Hematopoietic multipotent progenitor cell treated with erythropoietin and hydrocortisone succinate and interleukin-3 and kit ligand, for 17 days (in vitro differentiated cells): ENCODE measurements at regions not wholly inside any gene's neighbourhood (a gene's known extent, or its start where the extent isn't known, plus 50 kb on each side); places are given as distances from the start of the nearest gene placed in this dataset.

Experiments used
- DNase-seq: peaks from one replicate; pipeline ENCODE4 v3.0.0-alpha.2; 2015; ENCODE audit warnings: low spot score

DNA sequence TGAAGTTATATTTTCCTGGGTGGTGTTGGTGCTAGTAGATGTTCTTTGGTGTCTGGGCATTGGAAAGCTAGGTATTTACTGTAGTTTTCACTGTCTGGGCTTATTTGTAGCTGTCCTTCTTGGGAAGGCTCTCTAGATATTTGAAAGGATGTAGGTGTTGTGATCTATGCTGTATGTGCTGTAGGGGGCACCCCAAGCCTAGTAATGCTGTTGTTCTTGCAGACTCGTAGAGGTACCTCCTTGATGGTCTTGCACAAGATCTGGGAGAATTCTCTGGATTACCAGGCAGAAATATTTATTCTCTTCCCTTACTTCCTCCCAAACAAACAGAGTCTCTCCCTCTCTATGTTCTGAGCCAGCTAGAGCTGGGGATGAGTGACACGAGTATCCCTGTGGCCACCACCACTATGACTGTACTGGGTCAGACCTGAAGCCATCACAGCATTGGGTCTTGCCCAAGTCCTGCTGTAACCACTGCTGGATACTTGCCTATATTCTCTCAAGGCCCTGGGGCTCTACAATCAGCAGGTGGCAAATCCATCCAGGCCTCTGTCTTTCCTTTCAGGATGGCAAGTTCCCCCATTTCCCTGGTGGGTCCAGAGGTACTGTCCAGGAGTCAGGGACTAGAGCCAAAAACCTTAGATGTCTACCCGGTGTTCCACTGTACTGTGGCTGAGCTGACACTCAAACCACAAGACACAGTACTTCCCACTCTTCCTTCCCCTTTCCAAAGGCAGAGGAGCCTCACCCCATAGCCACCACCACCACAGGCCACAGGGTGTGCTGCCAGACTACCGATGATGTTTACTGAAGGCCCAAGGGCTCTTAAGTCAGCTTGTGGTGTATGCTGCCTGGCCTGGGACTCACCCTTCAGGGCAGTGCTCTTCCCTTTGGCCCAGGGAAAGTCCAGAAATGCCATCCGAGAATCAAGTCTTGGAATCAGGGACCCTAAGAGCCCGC lies 195.2 kb upstream of the DPPA4 start:
- DNase-seq, result no peak

DNA sequence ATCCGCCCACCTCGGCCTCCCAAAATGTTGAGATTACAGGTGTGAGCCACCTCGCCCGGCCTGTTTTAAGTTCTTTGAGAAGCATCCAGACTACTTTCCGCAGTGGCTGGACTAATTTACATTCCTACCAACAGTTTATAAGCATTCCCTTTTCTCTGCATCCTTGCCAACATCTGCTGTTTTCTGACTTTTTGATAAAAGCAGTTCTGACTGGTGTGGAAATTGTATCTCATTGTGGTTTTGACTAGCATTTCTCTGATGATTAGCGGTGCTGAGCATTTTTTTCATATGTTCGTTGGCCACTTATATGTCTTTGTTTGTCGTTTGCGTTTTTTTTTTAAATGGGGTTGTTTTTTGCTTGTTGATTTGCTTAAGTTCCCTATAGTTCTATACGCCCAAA lies 208.4 kb upstream of the DPPA4 start:
- DNase-seq, result no peak

DNA sequence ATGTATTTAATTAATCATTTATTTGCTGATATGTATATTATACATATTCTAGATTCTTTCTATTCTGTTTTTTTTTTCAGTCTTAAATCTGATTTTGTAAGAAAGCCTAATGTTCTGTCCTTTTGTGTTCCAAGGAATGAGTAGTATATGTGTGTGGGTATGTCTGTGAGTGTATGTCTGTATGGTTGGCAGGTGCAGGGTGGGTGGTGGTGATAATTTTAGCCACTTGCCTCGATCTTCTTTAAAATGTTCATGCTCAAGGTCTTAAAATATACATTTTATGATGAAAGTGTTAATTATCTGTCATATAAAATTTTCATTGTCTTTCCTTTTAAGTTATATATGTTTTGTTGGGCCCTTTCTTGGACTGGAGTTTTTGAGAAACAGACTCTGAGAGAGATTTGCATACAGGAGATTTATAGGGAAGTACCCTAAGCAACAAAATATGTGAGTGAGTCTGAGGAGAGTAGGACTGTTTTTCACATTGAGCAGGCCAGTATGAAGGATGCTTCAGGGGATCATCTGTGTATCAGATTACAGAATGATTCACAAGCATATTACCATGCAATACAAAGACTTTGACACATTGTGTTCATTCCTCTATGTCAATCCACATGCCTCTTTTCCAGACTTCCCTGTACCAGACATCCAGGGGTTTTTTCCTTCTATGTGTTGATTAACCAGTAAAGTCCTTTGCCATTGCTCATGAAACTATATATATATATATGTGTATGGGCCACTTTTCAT lies 211.0 kb upstream of the DPPA4 start:
- DNase-seq, result no peak

DNA sequence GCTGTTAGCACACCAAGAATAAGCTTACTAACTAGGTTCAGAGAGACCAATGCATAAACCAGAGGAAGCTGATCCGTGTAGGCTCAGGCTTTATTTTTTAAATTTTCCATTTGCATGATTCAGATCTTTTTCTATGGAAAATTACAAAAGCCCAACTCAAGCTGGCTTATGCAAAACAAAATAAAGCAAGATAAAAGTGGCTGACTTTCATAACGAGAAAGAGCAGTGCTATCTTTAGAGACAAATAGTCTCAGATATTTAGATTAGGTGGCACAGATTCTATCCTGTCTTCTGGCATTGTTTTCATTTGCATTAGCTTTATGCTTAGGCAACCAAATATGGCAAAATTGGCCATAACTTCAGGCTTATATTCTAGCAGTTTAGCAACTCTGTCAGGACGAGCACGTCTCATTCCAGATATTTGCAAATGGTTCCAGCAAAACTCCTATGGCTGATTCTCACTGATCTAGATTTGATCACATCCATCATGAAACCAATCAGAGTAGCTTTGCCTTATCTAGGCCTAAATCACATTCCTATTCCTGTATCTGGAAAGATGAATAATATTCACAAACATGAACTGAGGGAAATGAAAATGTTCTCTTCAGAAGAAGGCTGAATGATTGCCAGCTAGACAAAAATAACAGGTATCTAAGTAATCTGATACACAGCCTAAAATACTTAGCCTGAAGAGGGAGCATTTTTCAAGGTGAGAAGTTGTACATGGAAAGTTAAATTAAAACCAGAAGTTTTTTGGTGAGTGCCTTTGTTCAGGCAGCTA lies 216.4 kb upstream of the DPPA4 start:
- no peak for DNase-seq

DNA sequence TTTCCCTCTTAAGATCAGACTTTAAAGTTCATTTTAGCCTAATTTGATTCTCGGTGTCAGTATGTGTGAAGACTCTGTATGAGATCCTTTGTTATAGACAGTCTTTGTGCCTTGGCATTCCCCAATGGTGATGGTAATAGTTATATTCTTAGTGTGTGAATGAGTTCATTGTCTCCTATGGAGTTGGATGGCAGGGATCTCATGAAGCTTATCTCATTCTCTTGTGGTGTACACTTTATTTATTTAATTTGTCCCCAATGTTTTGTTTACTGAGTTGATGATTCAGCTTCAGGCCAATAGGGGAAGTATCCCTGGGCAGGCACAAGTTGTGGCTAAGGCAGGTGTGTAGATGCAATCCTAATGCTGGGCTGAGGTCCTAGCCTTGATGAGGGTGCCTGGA lies 222.0 kb upstream of the DPPA4 start:
- no peak for DNase-seq

DNA sequence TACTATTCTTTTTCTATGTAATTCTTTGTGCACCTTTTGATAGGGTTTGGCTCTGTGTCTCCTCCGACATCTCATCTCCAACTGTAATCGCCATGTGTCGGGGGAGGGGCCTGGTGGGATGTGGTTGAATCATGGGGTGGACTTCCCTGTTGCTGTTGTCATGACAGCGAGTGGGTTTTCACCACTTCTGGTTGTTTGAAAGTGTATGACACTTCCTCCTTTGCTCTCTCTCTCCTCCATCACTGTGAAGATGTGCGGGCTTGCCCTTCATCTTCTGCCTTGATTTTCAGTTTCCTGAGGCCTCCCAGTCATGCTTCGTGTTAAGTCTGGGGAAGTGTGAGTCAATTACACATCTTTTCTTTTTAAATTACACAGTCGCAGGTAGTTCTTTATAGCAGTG lies 225.8 kb upstream of the DPPA4 start:
- no peak for DNase-seq

DNA sequence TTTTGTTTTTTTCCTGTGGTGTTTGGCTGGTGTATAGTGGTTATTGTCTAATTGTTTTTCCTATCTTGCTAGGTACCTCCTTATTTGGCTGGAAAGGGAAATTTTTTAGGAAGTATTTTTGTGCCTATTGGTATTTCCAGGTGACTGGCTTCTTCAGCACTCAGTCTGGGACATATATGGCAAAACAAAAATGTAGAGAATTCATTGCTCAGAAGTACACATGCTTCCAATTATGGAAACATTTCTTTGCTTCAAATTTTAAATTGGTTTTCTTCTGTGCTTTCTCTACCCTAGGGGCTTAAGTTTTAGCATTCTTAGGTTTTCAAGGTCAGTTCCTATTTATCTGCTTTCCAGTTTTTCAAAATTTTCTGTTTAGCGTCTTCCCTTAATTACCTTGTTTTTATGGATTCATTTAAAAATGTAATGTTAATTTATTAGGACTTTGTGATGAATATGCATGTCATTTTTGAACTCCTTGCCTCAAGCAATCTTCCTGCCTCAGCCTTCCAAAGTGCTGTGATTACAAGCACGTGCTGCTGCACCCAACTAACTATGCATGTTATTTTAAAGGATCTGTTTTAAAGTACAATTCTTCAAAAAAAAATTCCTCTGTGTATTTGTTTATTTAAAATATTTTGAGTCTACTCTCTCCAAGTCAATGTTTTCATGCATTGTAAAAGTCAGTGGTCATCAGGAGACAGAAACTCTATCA lies 231.9 kb upstream of the DPPA4 start:
- no peak for DNase-seq

DNA sequence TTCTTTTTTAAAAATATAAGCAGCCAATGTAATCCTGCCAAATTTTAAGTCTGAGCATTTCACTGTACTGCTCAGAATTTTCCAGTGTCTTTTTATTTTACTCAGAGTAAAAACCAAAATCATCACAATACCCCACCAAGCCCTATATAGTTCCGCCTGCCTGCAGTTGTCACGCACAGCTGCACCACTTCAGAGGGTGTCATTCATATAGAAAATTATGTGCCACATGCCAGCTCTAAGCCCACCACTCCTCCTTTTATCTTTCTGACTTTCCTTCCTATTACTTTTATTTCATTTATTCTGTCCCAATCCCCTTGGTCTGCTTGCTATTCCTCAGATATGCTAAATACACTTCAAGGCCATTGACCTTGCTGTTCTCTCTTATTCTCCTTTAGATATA lies 233.1 kb upstream of the DPPA4 start:
- no peak for DNase-seq

DNA sequence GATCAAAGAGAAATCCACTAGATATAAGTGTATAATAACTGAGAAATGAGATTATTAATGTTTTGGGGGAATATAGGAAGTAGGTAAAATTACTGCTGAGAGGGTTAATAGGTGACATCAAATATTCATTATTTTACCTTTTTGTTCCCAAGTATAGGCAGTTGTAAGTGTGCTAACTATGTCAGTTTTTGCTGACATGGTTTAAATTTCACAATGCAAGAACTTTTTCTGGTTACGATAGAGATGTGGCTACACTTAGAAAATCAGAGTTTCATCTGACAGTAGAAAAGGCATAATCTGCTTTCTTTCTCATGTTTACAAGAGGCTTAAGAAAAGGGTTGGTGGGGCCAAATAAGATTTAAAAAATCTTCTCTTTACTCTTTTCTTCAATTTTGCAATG lies 235.0 kb upstream of the DPPA4 start:
- DNase-seq, result no peak

DNA sequence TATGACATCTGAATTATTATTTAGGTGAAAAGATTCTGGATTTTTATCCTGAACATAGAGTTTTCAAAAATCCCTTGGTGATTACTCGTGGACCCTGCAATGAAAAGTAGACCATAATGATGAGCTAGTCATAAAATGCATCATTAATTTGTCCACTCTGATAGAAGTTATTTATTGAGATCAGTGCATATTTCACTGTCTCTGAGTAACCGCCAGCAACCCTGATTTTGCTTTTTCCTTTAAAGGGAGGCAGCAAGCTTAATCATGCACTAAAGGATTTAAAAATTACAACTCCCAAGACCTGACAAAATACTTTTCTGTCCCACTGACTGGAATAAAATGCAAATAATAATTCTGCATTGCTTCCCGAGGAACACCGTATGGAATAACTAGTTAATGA lies 259.6 kb upstream of the DPPA4 start:
- DNase-seq, result no peak

DNA sequence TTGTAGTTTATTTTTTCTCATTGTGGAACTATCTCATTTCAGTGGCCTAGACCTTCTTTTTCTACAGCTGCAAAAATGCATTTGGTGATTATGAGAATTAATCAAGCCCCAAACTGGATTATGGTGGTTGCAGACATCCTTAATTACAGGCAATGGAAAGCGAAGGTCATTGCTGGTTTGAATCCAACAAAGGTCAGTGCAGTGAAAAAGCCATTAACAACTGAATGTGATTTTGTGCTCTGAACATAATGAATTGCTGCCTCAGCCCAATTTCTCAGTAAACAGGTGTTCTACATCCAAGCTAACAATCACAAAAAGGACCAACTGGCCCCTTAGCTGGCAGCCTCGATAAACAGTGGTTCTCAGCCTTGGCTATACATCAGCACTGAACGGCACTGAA lies 260.1 kb upstream of the DPPA4 start:
- DNase-seq, result no peak

DNA sequence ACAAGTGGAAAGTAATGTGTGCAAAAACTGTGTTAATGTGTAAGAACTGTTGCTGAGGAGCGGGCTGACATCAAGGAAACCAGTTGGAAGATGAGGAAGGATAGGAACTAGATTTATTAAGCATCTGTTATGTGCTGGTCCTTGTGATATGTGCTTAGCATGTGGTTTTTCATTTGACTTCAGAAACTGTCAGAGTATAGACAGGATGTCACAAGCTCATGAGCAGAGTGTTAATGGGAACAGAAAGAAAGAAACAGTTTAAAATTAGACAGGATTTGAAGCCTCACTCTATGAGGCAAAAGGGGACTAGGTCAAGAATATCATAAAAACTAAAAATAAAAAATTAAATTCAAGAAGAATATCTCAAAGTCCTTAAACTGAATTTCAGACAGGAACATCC lies 270.6 kb upstream of the DPPA4 start:
- DNase-seq, result no peak

DNA sequence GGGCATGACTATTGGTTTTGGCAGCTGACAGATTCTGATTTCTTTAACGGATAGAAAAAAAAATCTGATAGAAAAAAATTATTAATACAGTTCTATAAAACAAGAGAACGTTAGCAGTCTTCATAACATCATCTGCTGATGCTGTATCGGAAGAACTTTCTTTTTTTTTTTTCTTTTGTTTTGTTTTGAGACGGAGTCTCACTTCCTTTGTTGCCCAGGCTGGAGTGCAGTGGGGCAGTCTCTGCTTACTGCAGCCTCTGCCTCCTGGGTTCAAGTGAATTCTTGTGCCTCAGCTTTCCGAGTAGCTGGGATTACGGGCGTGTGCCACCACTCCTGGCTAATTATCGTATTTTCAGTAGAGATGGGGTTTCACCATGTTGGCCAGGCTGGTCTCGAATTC lies 271.2 kb upstream of the DPPA4 start:
- DNase-seq, result no peak

DNA sequence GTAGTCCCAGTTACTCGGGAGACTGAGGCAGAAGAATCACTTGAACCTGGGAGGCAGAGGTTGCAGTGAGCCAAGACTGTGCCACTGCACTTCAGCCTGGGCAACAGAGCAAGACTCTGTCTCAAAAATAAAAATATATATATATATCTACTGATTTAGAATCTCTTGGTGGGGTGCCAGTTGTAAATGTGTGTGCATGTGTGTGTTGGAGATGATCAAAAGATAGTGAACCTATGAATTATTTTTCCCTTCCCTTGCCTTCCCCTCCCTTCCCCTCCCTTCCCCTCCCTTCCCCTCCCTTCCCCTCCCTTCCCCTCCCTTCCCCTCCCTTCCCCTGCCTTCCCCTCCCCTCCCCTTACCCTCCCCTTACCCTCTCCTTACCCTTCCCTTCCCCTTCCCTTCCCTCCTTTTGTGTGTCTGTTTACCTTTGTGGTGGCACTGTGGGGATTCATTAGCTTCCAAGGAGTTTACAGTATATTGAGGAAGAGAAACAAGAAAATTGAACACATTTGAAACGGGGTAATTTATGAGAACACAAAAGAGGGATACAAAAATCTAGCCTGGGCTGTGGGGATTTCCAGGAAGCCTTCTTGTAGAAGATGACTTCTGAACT lies 281.5 kb upstream of the DPPA4 start:
- no peak for DNase-seq

DNA sequence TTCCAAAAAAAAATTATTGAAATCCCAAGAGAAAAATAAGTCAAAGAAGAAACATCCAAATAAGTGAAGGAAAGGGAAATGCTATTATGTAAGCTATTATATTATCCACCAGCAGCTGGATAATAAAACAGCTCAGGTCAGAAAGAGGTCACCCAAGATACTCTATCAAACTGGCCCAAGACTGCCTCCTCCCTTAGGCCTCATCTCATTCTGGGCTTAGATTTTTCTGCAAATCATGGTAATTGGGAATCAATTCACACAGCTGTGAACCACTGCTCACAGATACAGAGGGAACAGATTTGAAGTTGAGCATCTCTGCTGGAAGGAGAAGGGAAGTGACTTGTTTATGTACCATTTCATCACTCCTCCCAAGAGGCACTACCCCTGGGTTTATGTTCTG lies 294.6 kb upstream of the DPPA4 start:
- no peak for DNase-seq

DNA sequence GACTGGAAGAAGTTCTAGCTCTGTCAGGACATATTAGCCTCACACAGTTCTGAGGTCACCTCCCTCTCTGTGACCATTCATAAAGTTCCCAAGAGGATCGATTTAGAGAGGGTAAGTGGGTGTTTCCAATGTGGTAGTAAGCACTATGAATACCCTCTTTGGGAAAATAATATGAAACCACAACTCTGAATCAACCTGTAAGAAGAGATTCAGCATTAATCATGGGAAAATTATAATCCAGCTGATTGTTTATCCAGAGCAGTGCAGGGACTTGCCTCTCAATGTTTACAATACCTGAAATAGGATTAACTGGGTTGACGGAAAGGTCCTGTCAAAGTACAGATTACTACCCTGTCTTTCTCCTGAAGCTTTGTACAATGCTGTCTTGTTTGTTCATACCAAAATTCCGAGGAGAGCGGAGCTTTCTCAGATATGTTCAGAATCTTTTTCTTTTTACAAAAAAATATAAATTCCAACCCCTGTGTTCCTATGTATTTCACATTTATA lies 302.9 kb upstream of the DPPA4 start:
- DNase-seq, result no peak

DNA sequence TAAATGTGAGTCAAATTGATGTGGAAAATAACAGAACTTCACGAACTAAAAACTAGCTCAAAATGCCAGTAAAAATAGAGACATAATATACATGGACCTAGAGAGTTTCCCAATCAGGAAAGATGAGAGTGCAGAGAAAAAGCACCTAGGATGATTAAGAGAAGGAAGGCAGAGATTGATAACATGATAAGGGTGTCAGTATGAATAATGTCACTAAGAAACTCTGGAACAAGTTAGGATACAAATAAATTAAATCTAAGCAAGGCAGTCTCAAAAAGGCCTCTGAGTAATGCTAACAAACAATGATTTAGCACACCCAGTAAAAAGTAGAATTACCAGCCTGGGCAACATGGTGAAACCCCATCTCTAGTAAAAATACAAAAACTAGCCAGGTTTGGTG lies 304.7 kb upstream of the DPPA4 start:
- DNase-seq, result no peak

DNA sequence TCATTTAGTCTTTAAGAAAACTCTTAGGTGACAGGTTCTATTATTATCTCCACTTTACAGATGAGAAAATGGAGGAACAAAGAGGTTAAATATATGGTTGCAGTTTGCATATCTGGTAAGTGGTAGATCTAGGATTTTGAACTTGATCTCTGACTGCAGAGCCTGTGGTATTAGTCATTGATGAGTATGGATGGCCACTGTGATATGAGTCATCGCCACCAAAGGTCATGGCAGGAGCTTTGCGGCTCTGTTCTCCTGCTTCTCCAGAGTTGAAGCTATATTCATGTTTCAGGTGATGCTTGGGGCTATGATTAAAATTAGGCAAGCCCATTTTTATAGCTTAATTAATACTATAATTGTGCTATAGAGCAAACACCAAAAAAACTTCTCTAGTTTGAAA lies 306.2 kb upstream of the DPPA4 start:
- DNase-seq, result no peak

DNA sequence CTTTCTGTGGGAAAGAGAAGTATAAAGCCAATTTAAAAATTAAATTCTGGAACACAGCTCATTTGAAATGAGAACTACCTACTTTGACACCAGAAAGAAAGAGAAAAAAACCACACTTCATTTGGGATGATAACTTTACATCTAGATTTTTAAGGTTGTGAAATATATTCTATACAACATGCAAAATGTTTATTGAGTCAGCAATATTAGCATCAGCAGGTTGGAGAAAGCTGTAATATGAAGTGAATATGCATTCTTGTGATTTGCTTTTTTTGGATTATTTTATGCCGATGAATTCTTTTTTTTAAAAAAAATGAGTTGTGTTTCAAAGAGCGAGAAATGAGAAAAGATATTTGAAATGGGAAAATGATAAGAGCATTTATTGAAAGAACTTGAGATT lies 307.0 kb upstream of the DPPA4 start:
- no peak for DNase-seq

DNA sequence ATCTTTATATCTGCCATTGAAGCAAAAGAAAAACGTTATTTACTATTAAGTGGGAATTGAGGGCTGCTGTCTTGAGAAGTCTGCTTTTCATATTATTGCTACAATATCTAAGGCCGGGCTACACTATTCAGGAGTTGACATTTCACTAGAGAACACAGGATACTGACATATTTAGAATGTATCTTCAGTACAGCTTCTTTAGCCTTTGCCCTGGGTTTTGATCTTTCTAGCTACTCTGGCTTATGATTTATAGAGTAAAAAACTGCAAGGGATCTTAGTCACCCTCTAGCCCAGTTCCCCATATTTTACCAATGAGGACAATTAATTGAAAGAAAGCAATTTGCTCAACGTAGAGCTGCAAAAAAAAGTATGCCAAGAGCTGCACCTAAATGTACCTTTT lies 307.4 kb upstream of the DPPA4 start:
- no peak for DNase-seq

DNA sequence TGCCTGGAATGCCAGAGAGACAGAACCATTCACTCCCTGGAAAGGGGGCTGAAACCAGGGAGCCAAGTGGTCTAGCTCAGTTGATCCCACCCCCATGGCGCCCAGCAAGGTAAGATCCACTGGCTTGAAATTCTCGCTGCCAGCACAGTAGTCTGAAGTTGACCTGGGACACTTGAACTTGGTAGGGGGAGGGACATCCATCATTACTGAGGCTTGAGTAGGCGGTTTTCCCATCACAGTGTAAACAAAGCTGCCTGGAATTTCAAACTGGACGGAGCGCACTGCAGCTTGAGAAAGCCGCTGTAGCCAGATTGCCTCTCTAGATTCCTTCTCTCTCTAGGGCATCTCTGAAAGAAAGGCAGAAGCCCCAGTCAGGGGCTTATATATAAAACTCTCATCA lies 310.7 kb upstream of the DPPA4 start:
- DNase-seq, result no peak
